ENCODE measurements at regions not wholly inside any gene's neighbourhood (a gene's known extent, or its start where the extent isn't known, plus 50 kb on each side); places are given as distances from the start of the nearest gene placed in this dataset.

- no peak for DNase-seq (ENCODE audit: low read depth)
- TF ChIP-seq CTCF (IDR thresholded peaks at IDR 0.05; ENCODE audit: insufficient read depth, low read depth, low read length, missing control alignments), result no peak
- H3K4me3 ChIP-seq (ENCODE audit: low read depth, low read length), result no peak overlapping the region
These were observed 1776.2 kb upstream of the SEL1L start for GRCh38 chr14:83309833-83310232.

- no peak for TF ChIP-seq CTCF (IDR thresholded peaks at IDR 0.05; ENCODE audit: insufficient read depth, low read depth, low read length, missing control alignments)
- H3K4me3 ChIP-seq (ENCODE audit: low read depth, low read length), result no peak overlapping the region
- DNase-seq (ENCODE audit: low read depth), result no peak
These were observed 1778.9 kb upstream of the SEL1L start for GRCh38 chr14:83312511-83312910.

- H3K4me3 ChIP-seq (ENCODE audit: low read depth, low read length), result no peak overlapping the region
- DNase-seq (ENCODE audit: low read depth), result no peak
These were observed 1781.1 kb upstream of the SEL1L start for GRCh38 chr14:83314764-83315163.

GRCh38 chr14:83316356-83316755 lies 1782.7 kb upstream of the SEL1L start:
- no peak for TF ChIP-seq CTCF (IDR thresholded peaks at IDR 0.05; ENCODE audit: insufficient read depth, low read depth, low read length, missing control alignments)
- H3K4me3 ChIP-seq (ENCODE audit: low read depth, low read length), result no peak overlapping the region
- DNase-seq (ENCODE audit: low read depth), result no peak

More at GRCh38 chr14:83314764-83315163, 1781.1 kb upstream of the SEL1L start:
- no peak for TF ChIP-seq CTCF (IDR thresholded peaks at IDR 0.05; ENCODE audit: insufficient read depth, low read depth, low read length, missing control alignments)

- TF ChIP-seq CTCF (IDR thresholded peaks at IDR 0.05; ENCODE audit: insufficient read depth, low read depth, low read length, missing control alignments), result no peak
- no peak overlapping the region for H3K4me3 ChIP-seq (ENCODE audit: low read depth, low read length)
- DNase-seq (ENCODE audit: low read depth), result no peak
These were observed 1787.2 kb upstream of the SEL1L start for GRCh38 chr14:83320837-83321236.

- DNase-seq (ENCODE audit: low read depth), result no peak
- H3K4me3 ChIP-seq (ENCODE audit: low read depth, low read length), result no peak overlapping the region
- TF ChIP-seq CTCF (IDR thresholded peaks at IDR 0.05; ENCODE audit: insufficient read depth, low read depth, low read length, missing control alignments), result no peak
These were observed 1797.9 kb upstream of the SEL1L start for GRCh38 chr14:83331513-83331912.

- no peak for DNase-seq (ENCODE audit: low read depth)
- no peak overlapping the region for H3K4me3 ChIP-seq (ENCODE audit: low read depth, low read length)
- no peak for TF ChIP-seq CTCF (IDR thresholded peaks at IDR 0.05; ENCODE audit: insufficient read depth, low read depth, low read length, missing control alignments)
These were observed 1808.9 kb upstream of the SEL1L start for GRCh38 chr14:83342590-83342989.

Data from GM12865 (cell line).